GM18498 (cell line): ENCODE measurements at regions not wholly inside any gene's neighbourhood (a gene's known extent, or its start where the extent isn't known, plus 50 kb on each side); places are given as distances from the start of the nearest gene placed in this dataset.
"Not testable (repeated sequence)": the region's sequence is repeated elsewhere in the genome, so short reads cannot be mapped to it uniquely, and the experiment has no call there.

Source experiments
- ATAC-seq: cut with Tn5 transposase; IDR thresholded peaks from one replicate; pipeline ENCODE4 v1.9.1; 2021; ENCODE audit warnings: mild to moderate bottlenecking, moderate library complexity; ENCODE audit not compliant: unreplicated experiment

DNA sequence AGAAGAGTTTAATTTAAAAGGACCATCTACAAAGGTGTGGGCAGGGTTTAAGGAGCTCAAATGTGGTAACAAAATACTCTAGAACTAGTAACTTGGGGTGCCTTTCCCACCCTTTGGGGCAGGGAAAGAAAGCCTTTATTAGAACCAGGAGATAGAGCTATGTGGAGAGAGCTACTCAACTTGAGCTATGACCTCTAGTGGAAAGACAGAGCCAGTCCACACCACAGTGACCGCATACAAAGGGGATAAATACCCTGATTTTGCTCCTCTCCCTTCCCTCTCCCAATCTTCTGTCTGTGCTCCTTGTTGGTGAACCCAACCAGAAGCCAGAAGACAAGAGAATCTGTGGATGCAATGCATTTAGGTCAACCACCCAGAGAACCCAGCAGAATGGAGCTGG, 54.4 kb upstream of the JAK1 start:
- no peak for ATAC-seq

DNA sequence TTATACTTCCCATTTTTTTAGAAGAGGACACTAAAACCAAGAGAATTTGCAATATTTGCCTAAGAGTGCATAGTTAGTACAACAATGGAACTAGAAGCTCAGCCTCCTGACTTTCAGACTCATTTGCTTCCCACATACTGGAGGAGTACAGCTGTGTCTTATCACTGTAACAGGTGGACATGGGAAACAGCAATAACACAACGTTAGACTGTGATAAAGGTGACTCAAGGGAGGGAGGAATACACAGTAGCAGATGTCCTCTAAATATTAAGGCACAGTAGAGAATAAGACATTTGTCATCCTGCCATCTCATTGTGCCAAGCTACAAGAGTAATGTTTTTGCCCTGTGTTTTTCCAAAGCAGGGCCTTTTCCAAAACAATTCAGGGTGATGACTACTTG, 55.4 kb upstream of the JAK1 start:
- ATAC-seq, result no peak

DNA sequence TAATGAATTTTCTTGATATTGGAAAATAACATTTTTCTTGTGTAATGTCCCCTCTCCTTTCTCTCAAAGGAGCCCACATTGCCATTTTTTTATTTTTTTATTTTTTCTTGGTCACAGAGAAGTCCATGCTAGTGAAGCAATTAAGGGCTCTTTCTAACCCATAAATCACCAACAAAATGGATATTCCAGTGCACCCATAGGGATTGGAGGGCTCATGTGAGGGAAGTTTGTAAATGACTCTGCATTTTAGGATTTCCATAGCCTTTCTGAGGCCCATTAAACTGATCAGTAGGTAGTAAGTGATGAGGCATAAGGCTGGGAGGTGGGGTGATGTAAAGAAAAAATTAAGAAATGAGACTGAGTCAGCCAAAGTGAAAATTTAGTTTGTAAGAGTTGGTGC, 55.9 kb upstream of the JAK1 start:
- no peak for ATAC-seq

DNA sequence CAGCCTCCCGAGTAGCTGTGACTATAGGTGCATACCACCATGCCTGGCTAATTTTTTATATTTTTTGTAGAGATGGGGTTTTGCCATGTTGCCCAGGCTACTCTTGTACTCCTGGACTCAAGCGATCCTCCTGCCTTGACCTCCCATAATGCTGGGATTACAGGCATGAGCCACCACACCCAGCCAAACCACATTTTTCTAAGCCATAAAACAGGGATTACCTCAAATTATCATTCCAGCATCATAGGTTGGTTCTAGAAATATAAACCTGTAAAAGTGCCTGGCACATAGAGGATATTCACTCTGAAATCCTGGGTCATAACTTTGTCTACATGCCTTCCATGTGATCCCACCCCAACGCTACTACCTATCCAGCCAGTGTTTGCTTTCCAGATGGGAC, 59.4 kb upstream of the JAK1 start:
- no peak for ATAC-seq

DNA sequence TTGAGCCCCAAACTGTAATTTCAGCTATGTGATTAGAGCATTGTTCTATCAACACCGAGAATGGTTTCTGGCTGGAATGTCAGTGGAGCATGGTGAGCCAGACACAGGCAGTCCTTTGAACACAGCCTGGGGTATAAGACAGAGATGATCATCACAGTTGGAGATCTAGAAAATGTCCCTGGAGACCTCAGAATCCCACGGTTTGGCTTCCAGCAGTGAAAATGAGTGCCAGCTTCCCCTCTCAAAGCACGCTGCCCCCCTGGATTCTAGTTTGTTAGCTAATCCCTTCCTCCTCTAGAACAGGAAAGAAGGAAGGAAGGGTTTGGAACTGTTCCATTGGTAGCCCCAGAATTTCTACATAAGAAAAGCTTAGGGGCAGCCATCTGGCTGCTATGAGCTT, 59.9 kb upstream of the JAK1 start:
- ATAC-seq, result no peak

DNA sequence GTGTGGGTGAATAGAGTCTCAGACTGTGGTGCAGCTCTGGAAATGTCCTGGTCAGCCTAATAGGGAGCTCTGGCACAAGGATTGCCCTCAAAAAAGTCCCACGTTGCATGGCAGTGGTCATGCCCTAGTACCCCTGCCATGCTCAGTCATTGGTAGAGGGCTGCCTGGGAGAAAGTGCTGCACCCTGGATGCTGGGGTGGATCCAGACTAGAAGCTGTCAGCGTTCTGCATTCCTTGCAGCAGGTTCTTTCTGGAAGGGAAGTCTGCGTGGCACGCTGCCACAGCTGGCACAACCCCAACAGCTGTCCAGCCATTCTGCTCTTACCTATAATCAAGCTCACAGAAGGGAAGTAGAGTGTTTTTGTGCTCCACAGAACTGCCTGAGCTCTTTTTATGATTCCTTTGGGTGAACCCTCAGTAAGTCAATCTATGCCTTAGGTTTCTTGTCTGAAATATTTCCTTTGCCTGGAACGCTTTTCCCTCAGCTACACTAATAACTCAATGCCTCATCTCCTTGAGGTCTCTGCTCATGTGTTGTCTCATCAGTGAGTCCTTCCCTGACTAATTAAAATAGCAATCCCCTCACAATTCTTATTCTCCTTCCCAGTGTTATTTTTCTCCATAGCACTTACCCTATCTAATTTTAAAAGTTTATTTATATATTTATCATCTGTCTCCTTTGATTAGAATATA, 61.5 kb upstream of the JAK1 start:
- ATAC-seq, result no peak

DNA sequence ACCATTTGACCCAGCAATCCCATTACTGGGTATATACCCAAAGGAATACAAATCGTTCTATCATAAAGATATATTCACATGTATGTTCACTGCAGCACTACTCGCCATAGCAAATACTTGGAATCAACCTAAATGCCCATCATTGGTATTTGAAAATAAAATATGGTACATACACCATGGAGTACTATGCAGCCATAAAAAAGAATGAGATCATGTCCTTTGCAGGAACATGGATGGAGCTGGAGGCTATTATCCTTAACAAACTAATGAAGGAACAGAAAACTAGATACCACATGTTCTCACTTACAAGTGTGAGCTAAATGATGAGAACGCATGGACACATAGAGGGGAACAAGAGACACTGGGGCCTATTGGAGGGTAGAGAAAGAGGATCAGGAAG, 63.1 kb upstream of the JAK1 start:
- ATAC-seq, result not testable (repeated sequence)

DNA sequence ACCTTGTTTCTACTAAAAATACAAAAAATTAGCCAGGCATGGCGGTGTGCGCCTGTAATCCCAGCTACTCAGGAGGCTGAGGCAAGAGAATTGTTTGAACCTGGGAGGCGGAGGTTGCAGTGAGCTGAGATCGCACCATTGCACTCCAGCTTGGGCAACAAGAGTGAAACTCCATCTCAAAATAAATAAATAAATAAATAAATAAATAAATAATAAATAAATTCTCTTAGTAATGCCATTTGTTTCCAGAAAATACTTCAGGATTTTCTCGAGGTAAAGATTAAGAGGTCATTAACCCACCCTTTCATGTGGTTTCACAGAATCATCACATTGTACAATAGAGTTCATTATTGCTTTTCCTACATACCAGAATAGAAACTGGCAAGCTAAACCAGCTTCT, 68.5 kb upstream of the JAK1 start:
- ATAC-seq, result not testable (repeated sequence)

DNA sequence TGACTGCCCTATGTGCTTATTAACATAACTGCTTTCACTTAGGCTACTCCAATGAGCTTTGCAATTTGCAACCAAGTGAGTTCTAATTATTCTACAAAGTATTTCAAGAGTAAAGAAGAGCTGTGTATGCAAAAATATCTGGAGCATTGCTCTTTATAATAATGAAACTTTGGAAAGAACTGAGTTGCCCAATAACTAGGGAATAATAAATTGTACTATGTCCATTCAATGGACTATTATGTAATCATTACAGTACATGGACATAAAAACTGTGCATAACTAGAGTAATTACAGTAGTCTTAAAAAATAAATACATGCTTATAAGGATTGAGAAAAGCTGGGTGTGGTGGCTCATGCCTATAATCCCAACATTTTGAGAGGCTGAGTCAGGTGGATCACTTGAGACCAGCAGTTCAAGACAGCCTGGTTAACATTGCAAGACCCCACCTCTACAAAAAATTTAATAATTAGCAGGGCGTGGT, 70.3 kb upstream of the JAK1 start:
- ATAC-seq, result no peak

DNA sequence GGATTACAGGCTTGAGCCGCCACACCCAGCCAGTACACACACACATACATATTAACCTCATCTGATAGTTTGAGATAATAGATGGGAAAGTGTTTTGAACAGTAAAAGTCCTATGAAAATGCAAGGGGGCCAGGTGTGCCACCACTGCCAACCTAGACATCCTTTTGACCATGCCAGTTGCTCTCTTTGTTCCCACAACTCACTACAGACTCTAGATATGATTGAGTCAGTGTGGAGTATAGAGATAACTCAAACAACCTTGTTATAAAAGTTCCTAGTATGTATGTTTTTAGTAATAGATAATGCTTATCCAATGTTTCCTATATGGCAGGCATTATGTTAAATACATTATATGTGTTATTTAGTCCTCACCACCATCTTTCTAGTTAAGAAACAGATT, 72.7 kb upstream of the JAK1 start:
- ATAC-seq, result no peak

DNA sequence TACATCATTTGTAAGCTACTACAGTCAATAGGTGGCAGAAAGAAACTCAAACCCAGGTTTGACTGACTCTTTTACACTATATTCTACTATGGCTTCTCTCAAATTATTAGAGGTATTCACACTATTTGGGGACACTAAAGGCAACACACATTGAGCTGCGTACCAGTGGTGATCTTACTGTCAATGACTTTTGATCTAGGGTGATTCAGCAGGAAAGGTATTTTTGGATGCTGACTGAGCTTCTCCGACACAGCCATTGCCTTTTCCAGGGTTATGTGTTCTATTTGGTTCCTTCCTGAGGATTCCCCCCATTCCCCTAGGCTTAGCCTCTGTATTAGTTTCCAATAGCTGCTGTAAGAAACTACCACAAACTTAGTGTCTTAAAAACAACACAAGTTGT, 73.2 kb upstream of the JAK1 start:
- ATAC-seq, result no peak

DNA sequence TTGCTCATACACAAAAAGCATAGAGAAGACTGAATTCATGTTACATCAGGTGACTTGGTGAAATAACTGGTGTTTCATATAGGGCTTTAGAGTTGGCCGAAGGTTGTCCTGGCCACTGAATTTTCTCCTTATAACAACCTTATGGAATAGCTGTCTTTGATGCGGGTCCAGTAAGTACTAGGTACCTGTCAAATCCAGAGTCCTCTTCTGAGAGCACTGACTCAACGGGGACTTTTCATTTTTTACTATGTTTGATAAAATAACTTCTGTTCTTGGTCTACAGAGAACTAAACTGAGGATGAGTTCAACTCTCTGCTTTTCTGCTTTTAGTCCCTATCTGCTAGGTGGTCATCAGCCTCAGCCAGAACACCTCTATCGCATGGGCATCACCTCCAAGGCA, 76.1 kb upstream of the JAK1 start:
- no peak for ATAC-seq

DNA sequence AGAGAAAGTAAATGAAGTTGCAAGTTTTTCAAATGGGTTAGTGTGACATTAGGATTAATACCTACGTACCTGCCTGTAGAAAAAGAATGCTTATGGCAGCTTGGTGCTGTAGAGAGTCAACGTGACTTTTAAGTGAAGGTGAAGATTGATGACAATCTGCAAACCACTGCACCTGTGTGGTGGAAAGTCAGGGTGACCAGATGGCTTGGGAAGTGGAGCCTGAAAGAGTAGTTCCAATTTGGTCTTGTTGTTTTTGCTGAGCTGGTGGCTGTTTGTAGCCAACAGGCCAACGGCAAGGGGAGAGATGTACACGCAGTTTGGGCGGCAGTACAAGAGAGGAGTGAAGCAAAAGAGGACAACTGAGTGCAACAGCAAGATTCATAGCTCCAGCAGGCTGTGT, 78.1 kb upstream of the JAK1 start:
- no peak for ATAC-seq

DNA sequence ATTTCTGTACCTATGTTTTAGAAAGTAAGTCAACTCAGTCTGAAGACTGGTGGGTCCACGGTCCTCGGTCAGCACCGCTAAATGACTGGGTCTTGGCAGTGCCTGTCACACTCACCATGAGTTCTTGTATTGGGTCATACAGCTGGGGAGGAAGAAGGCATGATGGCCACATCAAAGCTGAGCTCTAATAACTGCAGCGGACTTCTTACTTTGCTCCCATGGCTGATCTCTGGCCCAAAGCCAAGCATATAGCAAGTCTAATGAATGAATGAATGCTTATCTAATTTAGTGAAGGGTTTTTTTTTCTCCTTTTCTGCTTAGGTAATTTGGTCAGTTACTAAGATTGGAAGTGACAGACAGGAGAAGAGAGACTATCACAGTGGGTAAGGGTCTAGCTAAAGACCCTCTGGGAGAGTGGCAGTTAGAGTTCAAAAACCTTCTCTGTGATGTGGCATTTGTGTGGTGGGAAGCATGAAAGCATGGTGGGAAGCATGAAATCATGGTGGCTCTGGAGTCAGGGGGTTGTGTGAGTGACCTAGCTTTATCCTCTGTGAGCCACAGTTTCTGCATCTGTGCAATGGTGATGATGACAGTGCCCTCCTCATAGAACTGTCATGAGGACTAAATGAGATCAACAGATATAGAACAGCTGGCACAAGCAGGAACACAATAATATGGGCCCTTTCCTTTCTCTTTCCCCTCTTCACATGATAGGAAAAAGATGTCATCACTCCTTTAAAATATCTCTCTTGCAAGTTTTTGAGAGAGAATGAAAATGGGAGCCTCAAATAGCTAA, 78.9 kb upstream of the JAK1 start:
- ATAC-seq, result no peak

DNA sequence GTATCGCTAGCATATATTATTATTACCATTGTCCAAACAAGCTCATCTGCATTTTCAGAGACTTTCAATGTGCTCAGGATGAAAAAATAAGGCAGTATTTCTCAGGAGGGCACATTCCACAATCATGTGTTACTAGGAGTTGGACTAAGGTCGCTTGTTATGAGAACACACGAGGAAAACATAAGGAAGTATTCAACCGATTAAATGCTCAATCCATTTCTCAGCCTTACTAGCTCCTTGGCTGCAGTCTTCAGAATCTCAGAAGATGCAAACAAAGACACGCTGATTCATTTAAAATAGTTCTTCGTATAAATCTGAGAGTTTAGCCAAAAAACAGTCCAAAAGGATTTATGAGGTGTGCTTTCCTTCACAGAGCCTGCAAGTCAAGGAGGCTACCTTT, 82.0 kb upstream of the JAK1 start:
- ATAC-seq, result no peak

DNA sequence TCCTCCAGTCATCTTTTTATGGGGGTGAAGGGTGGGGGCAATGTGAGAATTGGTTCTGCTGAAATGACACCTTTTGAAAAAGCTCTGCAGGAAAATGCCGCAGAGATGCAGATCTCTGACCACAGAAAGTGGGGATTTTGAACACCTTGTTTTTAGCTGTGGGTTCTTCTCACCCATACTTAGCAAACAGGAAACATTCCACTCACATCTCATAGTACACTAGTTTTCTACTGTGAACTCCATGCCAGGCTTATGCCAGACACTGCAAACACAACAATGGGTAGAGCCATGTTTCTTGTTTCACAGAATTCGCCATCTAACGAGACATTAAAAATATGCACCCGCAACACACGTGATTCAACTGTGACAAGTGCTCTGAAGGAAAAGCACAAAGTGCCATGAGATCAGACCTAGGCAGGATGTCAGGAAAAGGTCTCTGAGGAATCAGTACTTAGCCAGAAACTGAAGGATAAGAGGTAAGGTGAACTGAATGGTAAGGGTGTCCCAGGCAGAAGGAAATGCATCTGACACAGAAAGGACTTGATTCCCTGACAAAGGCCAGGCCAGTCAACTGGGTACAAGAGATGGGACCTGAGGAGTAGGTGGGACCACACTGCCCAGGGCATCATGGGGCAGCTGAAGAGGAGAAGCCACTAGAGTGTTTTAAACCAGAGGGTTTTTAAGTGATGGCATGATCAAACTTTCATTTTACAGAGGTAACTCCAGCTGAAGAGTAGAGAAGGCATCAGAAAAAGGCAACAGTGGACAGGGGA, 83.8 kb upstream of the JAK1 start:
- no peak for ATAC-seq

DNA sequence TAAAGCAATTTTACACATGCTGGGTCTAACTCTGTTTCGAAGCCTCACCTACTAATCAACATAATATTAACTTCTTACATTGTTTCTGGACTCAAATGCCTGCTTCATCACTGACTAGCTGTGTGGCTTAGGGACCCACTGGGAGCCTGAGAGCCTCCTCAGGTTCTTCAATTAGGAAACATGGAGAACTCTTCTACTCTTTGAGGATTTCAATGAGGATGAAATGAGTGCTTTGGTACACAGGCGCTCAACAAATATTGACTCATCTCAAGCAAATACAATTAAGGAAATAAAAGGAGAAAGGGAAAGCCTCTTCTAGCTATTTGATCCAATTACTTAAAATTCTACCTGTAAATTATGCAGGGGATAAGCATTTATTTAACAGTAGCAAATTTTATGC, 84.4 kb upstream of the JAK1 start:
- ATAC-seq, result no peak

DNA sequence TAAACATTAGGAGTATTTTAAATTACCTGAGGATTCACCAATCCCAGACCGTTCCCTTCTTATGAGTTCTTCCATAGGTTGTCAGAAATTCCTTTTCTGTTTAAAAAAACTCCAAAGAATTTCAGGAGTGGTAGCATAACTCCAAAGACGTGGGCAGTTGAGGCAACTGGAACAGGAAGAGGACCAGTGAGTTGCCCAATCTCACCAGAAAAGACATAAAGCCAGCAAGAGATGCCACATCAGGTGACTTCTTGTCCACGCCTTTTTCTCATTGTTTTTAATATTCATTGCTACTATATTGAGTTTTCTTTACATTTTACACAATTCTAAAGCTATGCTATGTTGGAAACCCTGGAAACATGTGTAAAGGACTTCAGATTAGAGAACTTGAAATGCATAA, 88.1 kb upstream of the JAK1 start:
- no peak for ATAC-seq

DNA sequence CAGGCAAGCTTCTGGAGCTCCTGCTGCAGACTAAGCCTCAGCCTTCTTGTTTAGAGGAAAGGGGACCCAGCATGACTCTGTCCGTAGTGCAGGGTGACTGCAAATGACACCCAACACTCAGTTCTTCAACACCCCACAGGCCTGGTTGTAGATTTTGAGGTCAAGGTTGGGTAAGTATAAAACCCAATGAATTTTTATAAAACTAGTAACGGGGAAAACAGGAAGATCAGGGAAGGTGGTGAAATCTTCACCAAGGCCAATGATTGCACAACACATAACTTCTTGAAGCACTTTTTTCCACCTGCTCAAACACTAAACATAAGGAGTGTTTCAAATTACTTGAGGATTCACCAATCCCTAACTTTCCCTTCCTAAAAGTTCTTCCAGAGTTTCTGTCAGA, 89.4 kb upstream of the JAK1 start:
- ATAC-seq, result no peak

DNA sequence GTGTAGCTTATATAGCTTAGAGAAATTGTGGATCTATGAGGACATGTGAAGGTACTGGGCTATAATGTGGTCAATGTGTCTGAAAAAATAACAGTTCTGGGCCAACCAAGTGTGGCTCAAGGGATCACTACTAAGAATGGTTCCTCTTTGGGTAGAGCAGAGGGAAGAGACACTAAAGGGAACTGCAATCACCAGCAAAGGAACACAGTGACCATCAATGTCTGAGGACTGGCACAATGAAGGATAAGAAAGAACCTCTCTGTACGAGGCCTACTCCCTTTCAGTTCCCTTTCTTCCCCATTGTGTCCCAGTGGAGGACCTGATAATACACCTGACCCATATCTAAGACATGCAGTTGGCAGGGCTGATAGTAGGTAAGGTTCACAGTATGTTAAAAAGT, 89.9 kb upstream of the JAK1 start:
- no peak for ATAC-seq

DNA sequence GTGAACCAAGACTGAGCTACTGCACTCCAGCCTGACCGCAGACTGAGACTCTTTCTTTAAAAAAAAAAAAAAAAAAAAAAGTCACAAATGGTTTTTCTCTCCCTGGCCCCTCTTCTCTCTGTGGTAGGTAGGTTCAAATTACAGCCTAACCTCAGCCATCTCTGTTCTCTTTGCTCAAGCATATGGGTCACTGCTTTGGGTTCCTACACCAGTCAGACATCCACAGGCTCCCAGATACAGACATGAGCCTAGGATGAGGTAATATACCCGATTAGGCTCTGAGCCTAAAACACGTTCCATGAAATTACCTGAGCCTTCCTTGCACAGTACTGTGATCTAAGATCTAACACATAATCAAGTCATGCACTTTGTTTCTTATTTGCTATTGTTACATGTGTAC, 90.5 kb upstream of the JAK1 start:
- ATAC-seq, result no peak
